DOHH2 (cell line): ENCODE measurements at regions not wholly inside any gene's neighbourhood (a gene's known extent, or its start where the extent isn't known, plus 50 kb on each side); places are given as distances from the start of the nearest gene placed in this dataset.

ENCODE experiments used
- EZH2phosphoT487 ChIP-seq: fragments of 200-600 bp; sonication (generic); IDR thresholded peaks from 2 replicates; pipeline ENCODE4 v1.6.1; 2017; ENCODE audit warnings: borderline replicate concordance, mild to moderate bottlenecking, antibody characterized with exemption, low read length, moderate library complexity, mixed read lengths
- TF ChIP-seq, protein P1 (sequence below): fragments of 200-600 bp; sonication (generic); IDR thresholded peaks from one replicate; pipeline ENCODE4 v1.5.1; 2014; ENCODE audit warnings: antibody characterized with exemption, mild to moderate bottlenecking, low read depth, low read length; ENCODE audit not compliant: poor library complexity, severe bottlenecking

DNA sequence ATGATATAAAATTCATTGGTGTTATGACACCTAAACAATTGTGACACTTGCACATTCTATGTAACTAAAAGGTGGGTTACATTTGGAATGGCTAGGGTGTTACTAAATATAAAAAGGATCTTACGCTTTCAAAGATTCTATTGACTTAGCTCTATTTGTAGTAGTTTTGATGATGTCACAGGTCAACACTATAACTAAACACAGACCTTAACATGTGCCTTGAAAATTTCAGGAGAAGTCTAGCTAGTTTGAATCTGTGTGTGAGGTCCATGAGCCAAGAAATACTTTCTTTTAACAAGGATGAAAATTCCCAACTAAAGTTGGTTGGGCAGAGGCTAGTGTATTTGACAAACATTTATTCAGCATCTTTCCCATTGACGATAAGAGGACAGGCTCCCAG, 298.0 kb downstream of the GPAT3 start:
- TF ChIP-seq, protein P1, sequence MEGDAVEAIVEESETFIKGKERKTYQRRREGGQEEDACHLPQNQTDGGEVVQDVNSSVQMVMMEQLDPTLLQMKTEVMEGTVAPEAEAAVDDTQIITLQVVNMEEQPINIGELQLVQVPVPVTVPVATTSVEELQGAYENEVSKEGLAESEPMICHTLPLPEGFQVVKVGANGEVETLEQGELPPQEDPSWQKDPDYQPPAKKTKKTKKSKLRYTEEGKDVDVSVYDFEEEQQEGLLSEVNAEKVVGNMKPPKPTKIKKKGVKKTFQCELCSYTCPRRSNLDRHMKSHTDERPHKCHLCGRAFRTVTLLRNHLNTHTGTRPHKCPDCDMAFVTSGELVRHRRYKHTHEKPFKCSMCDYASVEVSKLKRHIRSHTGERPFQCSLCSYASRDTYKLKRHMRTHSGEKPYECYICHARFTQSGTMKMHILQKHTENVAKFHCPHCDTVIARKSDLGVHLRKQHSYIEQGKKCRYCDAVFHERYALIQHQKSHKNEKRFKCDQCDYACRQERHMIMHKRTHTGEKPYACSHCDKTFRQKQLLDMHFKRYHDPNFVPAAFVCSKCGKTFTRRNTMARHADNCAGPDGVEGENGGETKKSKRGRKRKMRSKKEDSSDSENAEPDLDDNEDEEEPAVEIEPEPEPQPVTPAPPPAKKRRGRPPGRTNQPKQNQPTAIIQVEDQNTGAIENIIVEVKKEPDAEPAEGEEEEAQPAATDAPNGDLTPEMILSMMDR: no peak
- TF ChIP-seq EZH2phosphoT487: no peak
